ENCODE measurements at regions not wholly inside any gene's neighbourhood (a gene's known extent, or its start where the extent isn't known, plus 50 kb on each side); places are given as distances from the start of the nearest gene placed in this dataset.

DNA sequence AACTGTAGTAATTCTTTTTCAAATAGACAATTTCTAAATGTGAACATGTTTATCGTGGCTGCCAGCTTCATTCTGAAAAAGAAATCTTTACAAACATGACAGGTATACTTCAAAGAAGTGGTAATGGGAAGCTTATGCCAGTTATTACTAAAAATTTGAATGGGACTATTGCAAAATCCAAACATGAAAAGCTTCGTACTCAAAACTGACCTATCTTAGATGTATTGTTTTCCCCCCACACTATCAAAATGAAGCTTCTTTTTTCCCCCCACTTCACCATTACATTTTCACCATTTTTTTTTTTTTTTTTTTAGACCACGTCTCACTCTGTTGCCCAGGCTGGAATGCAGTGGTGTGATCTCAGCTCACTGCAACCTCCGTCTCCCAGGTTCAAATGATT, 50.4 kb upstream of the SERTAD2 start:
- H3K27me3 Mint-ChIP-seq (ENCODE audit: low read depth in 2 of 2), result no peaks in the 10 kb centered on the region
- ATAC-seq (no peak), DNase-seq (no peak)
- Histone ChIP-seq H3K4me3 (ENCODE audit: low read length) (no peak overlapping the region), H3K36me3 (ENCODE audit: control insufficient read depth, insufficient read depth, low read length) (no peaks in the 10 kb centered on the region), H3K9me3 (ENCODE audit: control insufficient read depth, insufficient read depth, low read length) (no peaks in the 10 kb centered on the region), H3K27ac (ENCODE audit: low read length) (no peak overlapping the region), H3K27me3 (ENCODE audit: control insufficient read depth, insufficient read depth, low read length) (no peaks in the 10 kb centered on the region), H3K4me1 (ENCODE audit: control insufficient read depth, insufficient read depth, low read length) (peaks cover 3% of the 10 kb centered on the region)
- no peaks in the 10 kb centered on the region for H3K36me3 Mint-ChIP-seq
- WGBS (ENCODE audit: insufficient coverage), result 85% methylated on average over 3 of the region's 4 CpGs
- intact Hi-C loops (cut with micrococcal nuclease), result no loop called here
- TF ChIP-seq, protein P1, sequence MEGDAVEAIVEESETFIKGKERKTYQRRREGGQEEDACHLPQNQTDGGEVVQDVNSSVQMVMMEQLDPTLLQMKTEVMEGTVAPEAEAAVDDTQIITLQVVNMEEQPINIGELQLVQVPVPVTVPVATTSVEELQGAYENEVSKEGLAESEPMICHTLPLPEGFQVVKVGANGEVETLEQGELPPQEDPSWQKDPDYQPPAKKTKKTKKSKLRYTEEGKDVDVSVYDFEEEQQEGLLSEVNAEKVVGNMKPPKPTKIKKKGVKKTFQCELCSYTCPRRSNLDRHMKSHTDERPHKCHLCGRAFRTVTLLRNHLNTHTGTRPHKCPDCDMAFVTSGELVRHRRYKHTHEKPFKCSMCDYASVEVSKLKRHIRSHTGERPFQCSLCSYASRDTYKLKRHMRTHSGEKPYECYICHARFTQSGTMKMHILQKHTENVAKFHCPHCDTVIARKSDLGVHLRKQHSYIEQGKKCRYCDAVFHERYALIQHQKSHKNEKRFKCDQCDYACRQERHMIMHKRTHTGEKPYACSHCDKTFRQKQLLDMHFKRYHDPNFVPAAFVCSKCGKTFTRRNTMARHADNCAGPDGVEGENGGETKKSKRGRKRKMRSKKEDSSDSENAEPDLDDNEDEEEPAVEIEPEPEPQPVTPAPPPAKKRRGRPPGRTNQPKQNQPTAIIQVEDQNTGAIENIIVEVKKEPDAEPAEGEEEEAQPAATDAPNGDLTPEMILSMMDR (IDR thresholded peaks at IDR 0.05), result no peak
- no peak overlapping the region for H3K27ac Mint-ChIP-seq
- H3K9me3 Mint-ChIP-seq, result no peaks in the 10 kb centered on the region
- no peaks in the 10 kb centered on the region for H3K4me1 Mint-ChIP-seq
- H3K4me3 Mint-ChIP-seq, result no peak overlapping the region

- H3K4me3 Mint-ChIP-seq, result no peak overlapping the region
- Histone ChIP-seq H3K4me1 (ENCODE audit: control insufficient read depth, insufficient read depth, low read length) (no peaks in the 10 kb centered on the region), H3K4me3 (ENCODE audit: low read length) (no peak overlapping the region), H3K27me3 (ENCODE audit: control insufficient read depth, insufficient read depth, low read length) (no peaks in the 10 kb centered on the region), H3K9me3 (ENCODE audit: control insufficient read depth, insufficient read depth, low read length) (no peaks in the 10 kb centered on the region), H3K27ac (ENCODE audit: low read length) (no peak overlapping the region), H3K36me3 (ENCODE audit: control insufficient read depth, insufficient read depth, low read length) (no peaks in the 10 kb centered on the region)
- H3K27me3 Mint-ChIP-seq (ENCODE audit: low read depth in 2 of 2), result no peaks in the 10 kb centered on the region
- DNase-seq (no peak), ATAC-seq (no peak)
- H3K27ac Mint-ChIP-seq, result no peak overlapping the region
- no peaks in the 10 kb centered on the region for H3K36me3 Mint-ChIP-seq
- WGBS (ENCODE audit: insufficient coverage), result 100% methylated on average over 1 of the region's 1 CpG
- H3K4me1 Mint-ChIP-seq, result no peaks in the 10 kb centered on the region
- no peaks in the 10 kb centered on the region for H3K9me3 Mint-ChIP-seq
- TF ChIP-seq, protein P1 (IDR thresholded peaks at IDR 0.05), result no peak
- intact Hi-C loops (cut with micrococcal nuclease), result no loop called here
These were observed 51.3 kb upstream of the SERTAD2 start for GRCh38 chr2:64704996-64705395.

GRCh38 chr2:64707276-64707675, 53.6 kb upstream of the SERTAD2 start:
- Histone ChIP-seq H3K36me3 (ENCODE audit: control insufficient read depth, insufficient read depth, low read length) (no peaks in the 10 kb centered on the region), H3K9me3 (ENCODE audit: control insufficient read depth, insufficient read depth, low read length) (no peaks in the 10 kb centered on the region), H3K4me3 (ENCODE audit: low read length) (no peak overlapping the region), H3K27me3 (ENCODE audit: control insufficient read depth, insufficient read depth, low read length) (no peaks in the 10 kb centered on the region), H3K27ac (ENCODE audit: low read length) (no peak overlapping the region), H3K4me1 (ENCODE audit: control insufficient read depth, insufficient read depth, low read length) (peaks cover 4% of the 10 kb centered on the region)
- Mint-ChIP-seq H3K36me3 (no peaks in the 10 kb centered on the region), H3K4me3 (no peak overlapping the region), H3K27ac (no peak overlapping the region), H3K4me1 (peaks cover 0 to 5% of the 10 kb centered on the region in 2 donors), H3K27me3 (ENCODE audit: low read depth in 2 of 2) (no peaks in the 10 kb centered on the region), H3K9me3 (no peaks in the 10 kb centered on the region)
- intact Hi-C loops (cut with micrococcal nuclease), result no loop called here
- ATAC-seq, result no peak
- DNase-seq, result no peak
- 87% methylated on average over 2 of the region's 2 CpGs for WGBS (ENCODE audit: insufficient coverage)
- TF ChIP-seq, protein P1 (IDR thresholded peaks at IDR 0.05), result no peak

GRCh38 chr2:64708829-64709228, 55.1 kb upstream of the SERTAD2 start:
- Histone ChIP-seq H3K9me3 (ENCODE audit: control insufficient read depth, insufficient read depth, low read length) (no peaks in the 10 kb centered on the region), H3K36me3 (ENCODE audit: control insufficient read depth, insufficient read depth, low read length) (no peaks in the 10 kb centered on the region), H3K27me3 (ENCODE audit: control insufficient read depth, insufficient read depth, low read length) (no peaks in the 10 kb centered on the region), H3K4me1 (ENCODE audit: control insufficient read depth, insufficient read depth, low read length) (peaks cover 4% of the 10 kb centered on the region), H3K4me3 (ENCODE audit: low read length) (no peak overlapping the region), H3K27ac (ENCODE audit: low read length) (no peak overlapping the region)
- WGBS (ENCODE audit: insufficient coverage), result 89% methylated on average over 3 of the region's 3 CpGs
- Mint-ChIP-seq H3K27me3 (ENCODE audit: low read depth in 2 of 2) (no peaks in the 10 kb centered on the region), H3K9me3 (no peaks in the 10 kb centered on the region), H3K27ac (no peak overlapping the region), H3K36me3 (no peaks in the 10 kb centered on the region), H3K4me3 (no peak overlapping the region), H3K4me1 (peaks cover 0 to 5% of the 10 kb centered on the region in 2 donors)
- TF ChIP-seq, protein P1 (IDR thresholded peaks at IDR 0.05), result no peak
- intact Hi-C loops (cut with micrococcal nuclease), result no loop called here
- no peak for ATAC-seq
- DNase-seq, result no peak

All from natural killer cell (primary cell).